GM21723 (cell line): ENCODE measurements at regions not wholly inside any gene's neighbourhood (a gene's known extent, or its start where the extent isn't known, plus 50 kb on each side); places are given as distances from the start of the nearest gene placed in this dataset.

Source experiments
- ATAC-seq: cut with Tn5 transposase; IDR thresholded peaks from one replicate; pipeline ENCODE4 v1.9.1; 2021; ENCODE audit warnings: mild to moderate bottlenecking, moderate library complexity; ENCODE audit not compliant: unreplicated experiment

- ATAC-seq = no peak
These were observed 81.4 kb downstream of the ZNF608 start for GRCh38 chr5:124665035-124665434.

GRCh38 chr5:124664287-124664686 is 82.2 kb downstream of the ZNF608 start:
- no peak for ATAC-seq

GRCh38 chr5:124663101-124663506 is 83.3 kb downstream of the ZNF608 start:
- no peak for ATAC-seq

GRCh38 chr5:124662181-124662781 is 84.2 kb downstream of the ZNF608 start:
- no peak for ATAC-seq

- no peak for ATAC-seq
These were observed 84.9 kb downstream of the ZNF608 start for GRCh38 chr5:124661317-124662141.

GRCh38 chr5:124660229-124661093 is 86.0 kb downstream of the ZNF608 start:
- no peak for ATAC-seq

GRCh38 chr5:124659798-124660197 is 86.6 kb downstream of the ZNF608 start:
- ATAC-seq = no peak

GRCh38 chr5:124658867-124659557 is 87.4 kb downstream of the ZNF608 start:
- no peak for ATAC-seq

GRCh38 chr5:124655921-124656511 is 90.4 kb downstream of the ZNF608 start:
- no peak for ATAC-seq

- ATAC-seq = no peak
These were observed 91.1 kb downstream of the ZNF608 start for GRCh38 chr5:124655251-124655917.

- no peak for ATAC-seq
These were observed 92.0 kb downstream of the ZNF608 start for GRCh38 chr5:124654418-124654817.

- ATAC-seq = no peak
These were observed 92.8 kb downstream of the ZNF608 start for GRCh38 chr5:124653666-124654065.

GRCh38 chr5:124652892-124653441 is 93.5 kb downstream of the ZNF608 start:
- no peak for ATAC-seq

- ATAC-seq = no peak
These were observed 94.0 kb downstream of the ZNF608 start for GRCh38 chr5:124652514-124652819.

- ATAC-seq = peak; percentile 35
These were observed 94.6 kb downstream of the ZNF608 start for GRCh38 chr5:124651663-124652513.

GRCh38 chr5:124650951-124651662 is 95.3 kb downstream of the ZNF608 start:
- no peak for ATAC-seq

GRCh38 chr5:124650147-124650561 is 96.3 kb downstream of the ZNF608 start:
- ATAC-seq = peak; percentile 74

- ATAC-seq = peak; percentile 77
These were observed 96.8 kb downstream of the ZNF608 start for GRCh38 chr5:124649491-124650146.
